H1 (cell line): ENCODE measurements at regions not wholly inside any gene's neighbourhood (a gene's known extent, or its start where the extent isn't known, plus 50 kb on each side); places are given as distances from the start of the nearest gene placed in this dataset.

Experiments used
- CTCF ChIA-PET: fragments of 300-600 bp; sonication (Branson Sonifier 250); formaldehyde crosslinking; loops from one replicate; lab custom pipeline; 2021; ENCODE audit not compliant: partially characterized antibody; lab: Charles Lee
- POLR2A ChIA-PET: fragments of 300-600 bp; sonication (Branson Sonifier 250); formaldehyde crosslinking; loops from one replicate; lab custom pipeline; 2021; ENCODE audit warnings: inconsistent platforms; ENCODE audit not compliant: partially characterized antibody; lab: Charles Lee
- DNase-seq, 2 experiments: peaks; one replicate each; pipeline versions ENCODE4 v3.0.0 to v3.0.0-alpha.2; 2010 to 2022; ENCODE audit warnings: low spot score in 2 of 2, low read depth in 1 of 2, mixed read lengths in 1 of 2
- FAIRE-seq: peaks from 2 replicates; lab custom pipeline; 2011; peaks lifted over from hg19 to GRCh38; lab: Jason Lieb, UNC
- H2AFZ ChIP-seq: 2 replicates; pipeline ENCODE4 v1.8.1; 2012; ENCODE audit warnings: low read length, inconsistent platforms
- H2AK5ac ChIP-seq: 2 replicates; pipeline ENCODE4 v1.6.1; 2013; ENCODE audit warnings: low read depth, low read length
- H2BK120ac ChIP-seq: replicated peaks from 2 replicates; pipeline ENCODE3; 2013; ENCODE audit warnings: low read depth, low read length, inconsistent platforms
- H2BK12ac ChIP-seq: 2 replicates; pipeline ENCODE4 v1.6.1; 2013; ENCODE audit warnings: low read depth, low read length
- H2BK15ac ChIP-seq: 2 replicates; pipeline ENCODE4 v1.6.1; 2013; ENCODE audit warnings: low read length
- H2BK20ac ChIP-seq: 2 replicates; pipeline ENCODE4 v1.6.1; 2013; ENCODE audit warnings: low read length
- H2BK5ac ChIP-seq: 2 replicates; pipeline ENCODE4 v1.6.1; 2013; ENCODE audit warnings: low read depth, low read length
- H3K14ac ChIP-seq: 2 replicates; pipeline ENCODE4 v1.6.1; 2013; ENCODE audit warnings: inconsistent platforms; ENCODE audit not compliant: insufficient read length
- H3K18ac ChIP-seq: 2 replicates; pipeline ENCODE4 v1.6.1; 2013; ENCODE audit warnings: low read length; ENCODE audit errors: extremely low read depth
- H3K23ac ChIP-seq: 2 replicates; pipeline ENCODE4 v1.6.1; 2013; ENCODE audit warnings: inconsistent platforms; ENCODE audit not compliant: insufficient read length
- H3K23me2 ChIP-seq: 2 replicates; pipeline ENCODE4 v1.6.1; 2013; ENCODE audit warnings: low read depth, low read length
- H3K27ac ChIP-seq: 2 replicates; pipeline ENCODE4 v1.6.1; 2011; ENCODE audit warnings: low read depth, low read length, inconsistent platforms
- H3K27me3 ChIP-seq, 4 experiments: replicated peaks in 1 of 4; 1 replicate in 1 of 4; 2 replicates in 3 of 4; pipeline versions ENCODE4 v1.6.1 to v1.8.1; 2011 to 2013; ENCODE audit warnings: low read length in 3 of 4, mild to moderate bottlenecking in 3 of 4, inconsistent platforms in 2 of 4, mixed read lengths in 2 of 4, moderate library complexity in 1 of 4; ENCODE audit not compliant: control insufficient read depth in 3 of 4, insufficient read depth in 3 of 4; ENCODE audit errors: extremely low read depth in 1 of 4
- H3K36me3 ChIP-seq, 4 experiments: 2 replicates each; pipeline versions ENCODE4 v1.6.1 to v1.8.1; 2011 to 2013; ENCODE audit warnings: mild to moderate bottlenecking in 4 of 4, low read length in 3 of 4, moderate library complexity in 2 of 4, control low read depth in 1 of 4, inconsistent platforms in 1 of 4; ENCODE audit not compliant: insufficient read depth in 4 of 4, control insufficient read depth in 2 of 4
- H3K4ac ChIP-seq: replicated peaks from 2 replicates; pipeline ENCODE3; 2013; ENCODE audit warnings: low read length, low read depth, mixed read lengths, inconsistent platforms; ENCODE audit not compliant: insufficient read length
- H3K4me1 ChIP-seq, 4 experiments: replicated peaks in 1 of 4; 1 replicate in 1 of 4; 2 replicates in 3 of 4; pipeline versions ENCODE4 v1.6.1 to v1.8.1; 2011 to 2013; ENCODE audit warnings: low read length in 3 of 4, inconsistent platforms in 2 of 4, mixed read lengths in 1 of 4; ENCODE audit not compliant: insufficient read depth in 4 of 4, control insufficient read depth in 3 of 4
- H3K4me2 ChIP-seq, 2 experiments: 2 replicates each; pipeline versions ENCODE4 v1.6.1 to v1.8.1; 2011 to 2013; ENCODE audit warnings: low read depth in 2 of 2, low read length in 2 of 2, control low read depth in 1 of 2, inconsistent platforms in 1 of 2, mild to moderate bottlenecking in 1 of 2; ENCODE audit not compliant: insufficient read depth in 1 of 2
- H3K4me3 ChIP-seq, 4 experiments: fragments of 200-600, 300-600 bp in 1 of 4; sonication (generic), shearing (Covaris generic), sonication (Bioruptor Twin) in 1 of 4; 2 replicates each; pipeline versions ENCODE4 v1.5.1 to v1.8.1; 2011 to 2016; ENCODE audit warnings: low read length in 4 of 4, low read depth in 3 of 4, control low read depth in 2 of 4, inconsistent platforms in 2 of 4, mild to moderate bottlenecking in 2 of 4, mixed read lengths in 1 of 4, moderate library complexity in 1 of 4; ENCODE audit not compliant: insufficient read depth in 2 of 4; ENCODE audit errors: extremely low read depth in 1 of 4
- H3K56ac ChIP-seq: replicated peaks from 2 replicates; pipeline ENCODE3; 2013; ENCODE audit warnings: low read depth, mild to moderate bottlenecking, mixed read lengths, low read length, inconsistent platforms; ENCODE audit not compliant: insufficient read length
- H3K79me1 ChIP-seq: 2 replicates; pipeline ENCODE4 v1.6.1; 2013; ENCODE audit warnings: low read depth, low read length, control low read depth
- H3K79me2 ChIP-seq, 2 experiments: 2 replicates each; pipeline versions ENCODE4 v1.6.1 to v1.8.1; 2012 to 2013; ENCODE audit warnings: low read length in 2 of 2, mild to moderate bottlenecking in 2 of 2, inconsistent platforms in 1 of 2; ENCODE audit not compliant: insufficient read depth in 2 of 2, control insufficient read depth in 1 of 2
- H3K9ac ChIP-seq, 4 experiments: replicated peaks in 1 of 4; 1 replicate in 1 of 4; 2 replicates in 3 of 4; pipeline versions ENCODE4 v1.6.1 to v1.8.1; 2011 to 2013; ENCODE audit warnings: low read depth in 3 of 4, low read length in 3 of 4, control low read depth in 2 of 4, mild to moderate bottlenecking in 2 of 4, moderate library complexity in 2 of 4, inconsistent platforms in 1 of 4; ENCODE audit errors: extremely low read depth in 1 of 4
- H3K9me3 ChIP-seq, 2 experiments: 2 replicates each; pipeline versions ENCODE4 v1.6.1 to v1.8.1; 2012 to 2013; ENCODE audit warnings: mild to moderate bottlenecking in 2 of 2, moderate library complexity in 2 of 2, control low read depth in 1 of 2, inconsistent platforms in 1 of 2, low read depth in 1 of 2, low read length in 1 of 2, mixed read lengths in 1 of 2; ENCODE audit not compliant: insufficient read depth in 2 of 2
- H4K20me1 ChIP-seq, 2 experiments: replicated peaks in 1 of 2; 2 replicates each; pipeline versions ENCODE3 to v1.8.1; 2011 to 2013; ENCODE audit warnings: inconsistent platforms in 2 of 2, low read length in 2 of 2, mild to moderate bottlenecking in 1 of 2; ENCODE audit not compliant: insufficient read depth in 2 of 2, control insufficient read depth in 1 of 2
- H4K5ac ChIP-seq: 2 replicates; pipeline ENCODE4 v1.6.1; 2013; ENCODE audit warnings: low read length, low read depth, mixed read lengths, inconsistent platforms; ENCODE audit not compliant: insufficient read length
- H4K8ac ChIP-seq: 2 replicates; pipeline ENCODE4 v1.8.0; 2013; ENCODE audit warnings: mild to moderate bottlenecking, moderate library complexity, low read length, inconsistent platforms; ENCODE audit not compliant: insufficient read depth; ENCODE audit errors: extremely low read depth
- H4K91ac ChIP-seq: replicated peaks from 2 replicates; pipeline ENCODE3; 2013; ENCODE audit warnings: low read length, mixed read lengths, inconsistent platforms; ENCODE audit not compliant: insufficient read length
- ATF3 ChIP-seq: IDR thresholded peaks from 2 replicates; pipeline ENCODE4 v1.6.1; 2011; ENCODE audit warnings: low read depth, mild to moderate bottlenecking, low read length; ENCODE audit not compliant: insufficient read depth
- EGR1 ChIP-seq: IDR thresholded peaks from 2 replicates; pipeline ENCODE4 v1.6.1; 2011; ENCODE audit warnings: low read depth, low read length, borderline replicate concordance
- EP300 ChIP-seq, 2 experiments: IDR thresholded peaks; 1 replicate in 1 of 2; 2 replicates in 1 of 2; pipeline ENCODE4 v1.6.1; 2011 to 2012; ENCODE audit warnings: low read depth in 2 of 2, low read length in 2 of 2, mild to moderate bottlenecking in 2 of 2, borderline replicate concordance in 1 of 2, inconsistent platforms in 1 of 2, moderate library complexity in 1 of 2
- HDAC6 ChIP-seq: IDR thresholded peaks from one replicate; pipeline ENCODE4 v1.7.1; 2012; ENCODE audit warnings: low read depth, mild to moderate bottlenecking, inconsistent platforms, low read length, moderate library complexity
- JUN ChIP-seq: IDR thresholded peaks from 2 replicates; pipeline ENCODE4 v1.6.1; 2011; ENCODE audit warnings: low read depth, mild to moderate bottlenecking, improper control_type of control experiment, low read length
- NRF1 ChIP-seq: IDR thresholded peaks from 2 replicates; pipeline ENCODE4 v1.6.1; 2011; ENCODE audit warnings: mild to moderate bottlenecking, low read depth, low read length, improper control_type of control experiment
- POLR2A ChIP-seq, 2 experiments: IDR thresholded peaks; 1 replicate in 1 of 2; 2 replicates in 1 of 2; pipeline ENCODE4 v1.6.1; 2011; ENCODE audit warnings: low read depth in 2 of 2, low read length in 2 of 2, mild to moderate bottlenecking in 2 of 2; ENCODE audit errors: control extremely low read depth in 1 of 2
- RBBP5 ChIP-seq: IDR thresholded peaks from 2 replicates; pipeline ENCODE4 v1.7.1; 2012; ENCODE audit warnings: low read depth, mild to moderate bottlenecking, inconsistent platforms, low read length, moderate library complexity, borderline replicate concordance
- SIN3A ChIP-seq, 2 experiments: IDR thresholded peaks in 1 of 2; conservative IDR thresholded peaks in 1 of 2; 2 replicates each; pipeline ENCODE4 v1.6.1; 2011 to 2012; ENCODE audit warnings: low read length in 2 of 2, improper control_type of control experiment in 1 of 2, low read depth in 1 of 2, mild to moderate bottlenecking in 1 of 2
- SIRT6 ChIP-seq: IDR thresholded peaks from one replicate; pipeline ENCODE4 v1.7.1; 2012; ENCODE audit warnings: low read length, inconsistent platforms
- SP1 ChIP-seq: IDR thresholded peaks from 2 replicates; pipeline ENCODE4 v1.6.1; 2011; ENCODE audit warnings: low read depth, low read length
- SP4 ChIP-seq: IDR thresholded peaks from 2 replicates; pipeline ENCODE4 v1.6.1; 2012; ENCODE audit warnings: low read length, inconsistent platforms
- TCF12 ChIP-seq: IDR thresholded peaks from 2 replicates; pipeline ENCODE4 v1.6.1; 2011; ENCODE audit warnings: low read depth, mild to moderate bottlenecking, low read length
- YY1 ChIP-seq: IDR thresholded peaks from 2 replicates; pipeline ENCODE4 v1.6.1; 2011; ENCODE audit warnings: low read depth, mild to moderate bottlenecking, low read length
- WGBS, 2 experiments: shearing (Covaris generic) in 1 of 2; methylation state at CpG; one replicate each; pipeline versions ENCODE4 v1.1.6 to v1.1.7; 2013 to 2015; ENCODE audit warnings: low lambda C conversion rate in 2 of 2, mixed read lengths in 2 of 2, inconsistent platforms in 1 of 2, low coverage in 1 of 2, missing lambda C conversion rate in 1 of 2; ENCODE audit not compliant: insufficient replicate concordance in 2 of 2, insufficient coverage in 1 of 2, insufficient read length in 1 of 2; ENCODE audit errors: extremely low coverage in 1 of 2, missing lambda C conversion rate in 1 of 2; 5-methylcytosine and 5-hydroxymethylcytosine counted together

- Histone ChIP-seq H2BK120ac (no peak overlapping the region), H3K56ac (no peak overlapping the region), H4K20me1 (no peaks in the 10 kb centered on the region), H3K23ac (no peak overlapping the region), H4K8ac (no peak overlapping the region), H3K23me2 (no peaks in the 10 kb centered on the region), H3K27me3 (no peaks in the 10 kb centered on the region), H2AK5ac (no peak overlapping the region), H3K9ac (no peak overlapping the region), H3K79me1 (no peaks in the 10 kb centered on the region), H2BK12ac (no peak overlapping the region), H3K36me3 (no peaks in the 10 kb centered on the region), H3K4ac (no peak overlapping the region), H2AFZ (no peak overlapping the region), H3K9me3 (no peaks in the 10 kb centered on the region), H2BK15ac (no peak overlapping the region), H3K4me2 (no peak overlapping the region), H4K91ac (no peak overlapping the region)
- POLR2A ChIA-PET: no interaction called here
- no peak for DNase-seq
- 90% methylated on average over 4 of the region's 4 CpGs; no CpG with 5 or more reads in 1 of the 2 experiments for WGBS, 2 experiments
- TF ChIP-seq EP300 (IDR thresholded peaks at IDR 0.05; ENCODE audit: borderline replicate concordance in 1 of 2, low read depth in 2 of 2, low read length in 2 of 2) (no peak), NRF1 (no peak), HDAC6 (no peak), ATF3 (no peak), TCF12 (no peak), SP4 (no peak), RBBP5 (no peak), SIRT6 (no peak), POLR2A (IDR thresholded peaks at IDR 0.05; ENCODE audit: control extremely low read depth in 1 of 2, low read depth in 2 of 2, low read length in 2 of 2) (no peak), SIN3A (conservative IDR thresholded peaks at IDR 0.05 in 1 of 2, IDR thresholded peaks at IDR 0.05 in 1 of 2; ENCODE audit: low read depth in 1 of 2, low read length in 2 of 2) (no peak), JUN (no peak), EGR1 (no peak), YY1 (no peak), SP1 (no peak)
- TF ChIP-seq, all 59 proteins: peak for 0
- no peak overlapping the region for H4K5ac ChIP-seq
- H3K18ac ChIP-seq: no peak overlapping the region
- H3K4me3 ChIP-seq: no peak overlapping the region
- no peaks in the 10 kb centered on the region for H3K79me2 ChIP-seq
- no peak for FAIRE-seq
- no peak overlapping the region for H3K27ac ChIP-seq
- no peak overlapping the region for H3K14ac ChIP-seq
- no peak overlapping the region for H2BK5ac ChIP-seq
- H3K4me1 ChIP-seq: no peaks in the 10 kb centered on the region
- H2BK20ac ChIP-seq: no peak overlapping the region
- CTCF ChIA-PET: no interaction called here
Observed at GRCh38 chr10:29879862-29880261, 179.5 kb downstream of the JCAD start.
